Smooth muscle cell (in vitro differentiated cells): ENCODE measurements at regions not wholly inside any gene's neighbourhood (a gene's known extent, or its start where the extent isn't known, plus 50 kb on each side); places are given as distances from the start of the nearest gene placed in this dataset.

Source experiments
- DNase-seq: peaks from one replicate; lab custom pipeline; 2025; ENCODE audit not compliant: unreplicated experiment; lab: John Stamatoyannopoulos, UW
- H2AFZ ChIP-seq: fragments of 200-600 bp; sonication (generic); 2 replicates; pipeline ENCODE4 v1.6.0; 2016; ENCODE audit warnings: antibody characterized with exemption, low read depth, mild to moderate bottlenecking
- H3F3A ChIP-seq: fragments of 200-600 bp; sonication (generic); 2 replicates; pipeline ENCODE4 v1.6.0; 2017; ENCODE audit warnings: antibody characterized with exemption, low read depth
- H3K27ac ChIP-seq: fragments of 200-600 bp; sonication (generic); 2 replicates; pipeline ENCODE4 v1.5.1; 2016; ENCODE audit warnings: low read depth, mild to moderate bottlenecking
- H3K27me3 ChIP-seq: fragments of 200-600 bp; sonication (generic); 2 replicates; pipeline ENCODE4 v1.6.1; 2016; ENCODE audit warnings: low read depth, mild to moderate bottlenecking
- H3K36me3 ChIP-seq: fragments of 200-600 bp; sonication (generic); 2 replicates; pipeline ENCODE4 v1.5.1; 2016; ENCODE audit warnings: low read depth
- H3K4me1 ChIP-seq: fragments of 200-600 bp; sonication (generic); 2 replicates; pipeline ENCODE4 v1.5.1; 2016; ENCODE audit warnings: low read depth
- H3K4me2 ChIP-seq: fragments of 200-600 bp; sonication (generic); 2 replicates; pipeline ENCODE4 v1.6.0; 2016; ENCODE audit warnings: mild to moderate bottlenecking
- H3K4me3 ChIP-seq: fragments of 200-600 bp; sonication (generic); 2 replicates; pipeline ENCODE4 v1.5.1; 2016; ENCODE audit warnings: mild to moderate bottlenecking
- H3K79me2 ChIP-seq: fragments of 200-600 bp; sonication (generic); 2 replicates; pipeline ENCODE4 v1.6.0; 2016; ENCODE audit warnings: low read depth, mild to moderate bottlenecking
- H3K9ac ChIP-seq: fragments of 200-600 bp; sonication (generic); 2 replicates; pipeline ENCODE4 v1.6.0; 2016; ENCODE audit warnings: low read depth
- H3K9me3 ChIP-seq: fragments of 200-600 bp; sonication (generic); replicated peaks from 2 replicates; pipeline ENCODE4 v1.5.1; 2016; ENCODE audit warnings: low read depth
- H4K20me1 ChIP-seq: fragments of 200-600 bp; sonication (generic); 2 replicates; pipeline ENCODE4 v1.6.0; 2016; ENCODE audit warnings: low read depth
- CTCF ChIP-seq: fragments of 200-600 bp; sonication (generic); IDR thresholded peaks from 2 replicates; pipeline ENCODE4 v1.5.1; 2017; ENCODE audit warnings: borderline replicate concordance, mild to moderate bottlenecking, antibody characterized with exemption; ENCODE audit not compliant: insufficient read depth, poor library complexity, severe bottlenecking
- WGBS: methylation state at CpG from one replicate; pipeline ENCODE4 v1.1.7; 2016; ENCODE audit warnings: low lambda C conversion rate; 5-methylcytosine and 5-hydroxymethylcytosine counted together

- Histone ChIP-seq H3K9me3 (no peaks in the 10 kb centered on the region), H3K4me2 (no peak overlapping the region), H3K27ac (no peak overlapping the region), H3F3A (no peaks in the 10 kb centered on the region), H3K36me3 (no peaks in the 10 kb centered on the region), H3K4me1 (no peaks in the 10 kb centered on the region), H3K9ac (no peak overlapping the region), H4K20me1 (no peaks in the 10 kb centered on the region), H2AFZ (no peak overlapping the region), H3K79me2 (no peaks in the 10 kb centered on the region), H3K27me3 (no peaks in the 10 kb centered on the region), H3K4me3 (no peak overlapping the region)
- WGBS = 78% methylated on average over 3 of the region's 3 CpGs
- TF ChIP-seq CTCF = no peak
- DNase-seq = no peak
These were observed 146.6 kb upstream of the TBL1X start for GRCh38 chrX:9318213-9318612.

DNA sequence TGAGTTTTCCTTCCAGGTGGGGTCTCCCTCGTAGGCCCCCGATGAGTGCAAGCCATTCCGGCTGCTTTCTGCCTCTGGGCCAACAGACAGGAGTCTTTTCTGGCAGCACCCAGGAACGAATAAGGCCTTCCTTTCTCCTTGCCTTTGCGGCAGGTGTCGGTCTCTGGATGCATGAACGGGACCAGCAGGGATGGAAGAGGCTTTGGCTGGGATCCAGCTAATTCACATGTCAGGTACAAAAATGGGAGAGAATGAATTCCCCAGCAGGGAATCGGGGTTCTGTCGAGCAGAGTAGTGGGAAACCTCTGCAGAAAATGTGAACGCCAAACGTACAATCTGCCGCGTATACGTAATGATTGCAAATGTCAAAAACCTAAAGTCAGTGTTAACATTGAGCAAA lies 146.1 kb upstream of the TBL1X start:
- no peaks in the 10 kb centered on the region for H3K36me3 ChIP-seq
- H3K9me3 ChIP-seq = no peaks in the 10 kb centered on the region
- no peak for DNase-seq
- TF ChIP-seq CTCF = no peak
- H3K9ac ChIP-seq = no peak overlapping the region
- no peak overlapping the region for H3K4me2 ChIP-seq
- no peaks in the 10 kb centered on the region for H3K4me1 ChIP-seq
- H2AFZ ChIP-seq = no peak overlapping the region
- no peaks in the 10 kb centered on the region for H3K27me3 ChIP-seq
- H4K20me1 ChIP-seq = no peaks in the 10 kb centered on the region
- no peaks in the 10 kb centered on the region for H3K79me2 ChIP-seq
- WGBS = 92% methylated on average over 14 of the region's 14 CpGs
- no peak overlapping the region for H3K27ac ChIP-seq
- H3F3A ChIP-seq = no peaks in the 10 kb centered on the region
- no peak overlapping the region for H3K4me3 ChIP-seq

GRCh38 chrX:9320940-9321339 lies 143.9 kb upstream of the TBL1X start:
- WGBS = 51% methylated on average over 7 of the region's 7 CpGs
- no peak for DNase-seq
- no peak overlapping the region for H3K9ac ChIP-seq
- no peaks in the 10 kb centered on the region for H3K4me1 ChIP-seq
- no peak overlapping the region for H3K4me2 ChIP-seq
- no peaks in the 10 kb centered on the region for H3F3A ChIP-seq
- no peak overlapping the region for H3K4me3 ChIP-seq
- TF ChIP-seq CTCF = no peak
- no peaks in the 10 kb centered on the region for H3K36me3 ChIP-seq
- no peak overlapping the region for H2AFZ ChIP-seq
- H3K27ac ChIP-seq = no peak overlapping the region
- no peaks in the 10 kb centered on the region for H3K27me3 ChIP-seq
- H4K20me1 ChIP-seq = no peaks in the 10 kb centered on the region
- no peaks in the 10 kb centered on the region for H3K9me3 ChIP-seq
- no peaks in the 10 kb centered on the region for H3K79me2 ChIP-seq

DNA sequence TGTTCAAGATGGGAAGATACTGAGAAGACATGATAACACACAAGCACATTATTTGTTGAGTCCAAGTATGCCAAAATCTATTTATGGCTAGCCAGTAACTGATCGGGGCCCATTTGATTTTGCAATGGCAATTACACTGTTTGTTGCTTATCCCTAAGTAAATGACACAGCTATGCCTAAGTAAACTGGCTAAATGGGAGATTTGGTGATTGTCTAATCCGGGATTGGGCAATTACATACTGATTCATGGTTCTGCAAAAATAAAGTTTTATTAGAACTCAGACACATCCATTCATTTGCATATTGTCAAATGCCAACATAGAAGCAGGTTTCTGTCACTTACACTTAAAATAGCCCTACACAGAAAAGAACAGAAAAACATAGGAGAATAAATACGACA lies 140.2 kb upstream of the TBL1X start:
- H3K9me3 ChIP-seq = no peaks in the 10 kb centered on the region
- H3K4me1 ChIP-seq = no peaks in the 10 kb centered on the region
- no peak overlapping the region for H3K4me3 ChIP-seq
- H3K79me2 ChIP-seq = no peaks in the 10 kb centered on the region
- H3K4me2 ChIP-seq = no peak overlapping the region
- H3F3A ChIP-seq = no peaks in the 10 kb centered on the region
- no peak overlapping the region for H3K27ac ChIP-seq
- TF ChIP-seq CTCF = no peak
- no peaks in the 10 kb centered on the region for H4K20me1 ChIP-seq
- no peak overlapping the region for H2AFZ ChIP-seq
- H3K36me3 ChIP-seq = no peaks in the 10 kb centered on the region
- H3K27me3 ChIP-seq = no peaks in the 10 kb centered on the region
- DNase-seq = no peak
- 79% methylated on average over 3 of the region's 3 CpGs for WGBS
- no peak overlapping the region for H3K9ac ChIP-seq
